ENCODE measurements at regions not wholly inside any gene's neighbourhood (a gene's known extent, or its start where the extent isn't known, plus 50 kb on each side); places are given as distances from the start of the nearest gene placed in this dataset.

- Histone ChIP-seq H3K27me3 (ENCODE audit: control insufficient read depth, insufficient read depth, low read length) (no peaks in the 10 kb centered on the region), H3K4me3 (ENCODE audit: low read depth, low read length) (no peak overlapping the region), H3K4me1 (ENCODE audit: control insufficient read depth, insufficient read depth, low read length) (no peaks in the 10 kb centered on the region), H3K27ac (ENCODE audit: low read depth, low read length) (no peak overlapping the region), H3K36me3 (ENCODE audit: control insufficient read depth, insufficient read depth, low read length) (no peaks in the 10 kb centered on the region), H3K9me3 (ENCODE audit: control insufficient read depth, insufficient read depth, low read depth, low read length) (no peaks in the 10 kb centered on the region), H3K9ac (ENCODE audit: low read length) (no peak overlapping the region)
Measured at GRCh38 chr17:13266606-13267005, 248.8 kb upstream of the ELAC2 start.

GRCh38 chr17:13265311-13265710 lies 247.5 kb upstream of the ELAC2 start:
- Histone ChIP-seq H3K27ac (ENCODE audit: low read depth, low read length) (no peak overlapping the region), H3K36me3 (ENCODE audit: control insufficient read depth, insufficient read depth, low read length) (no peaks in the 10 kb centered on the region), H3K27me3 (ENCODE audit: control insufficient read depth, insufficient read depth, low read length) (no peaks in the 10 kb centered on the region), H3K9me3 (ENCODE audit: control insufficient read depth, insufficient read depth, low read depth, low read length) (peaks cover under 1% of the 10 kb centered on the region; the same call in 1 of the 2 replicates), H3K4me1 (ENCODE audit: control insufficient read depth, insufficient read depth, low read length) (no peaks in the 10 kb centered on the region), H3K4me3 (ENCODE audit: low read depth, low read length) (no peak overlapping the region), H3K9ac (ENCODE audit: low read length) (no peak overlapping the region)

- H3K9me3 ChIP-seq (ENCODE audit: control insufficient read depth, insufficient read depth, low read depth, low read length) = peaks cover 4% of the 10 kb centered on the region; the same call in 1 of the 2 replicates
- H3K27ac ChIP-seq (ENCODE audit: low read depth, low read length) = no peak overlapping the region
- H3K27me3 ChIP-seq (ENCODE audit: control insufficient read depth, insufficient read depth, low read length) = no peaks in the 10 kb centered on the region
- no peaks in the 10 kb centered on the region for H3K4me1 ChIP-seq (ENCODE audit: control insufficient read depth, insufficient read depth, low read length)
- H3K4me3 ChIP-seq (ENCODE audit: low read depth, low read length) = no peak overlapping the region
- H3K36me3 ChIP-seq (ENCODE audit: control insufficient read depth, insufficient read depth, low read length) = no peaks in the 10 kb centered on the region
- H3K9ac ChIP-seq (ENCODE audit: low read length) = no peak overlapping the region
Measured at GRCh38 chr17:13263746-13264145, 245.9 kb upstream of the ELAC2 start.

GRCh38 chr17:13256545-13256944 lies 238.7 kb upstream of the ELAC2 start:
- Histone ChIP-seq H3K27me3 (ENCODE audit: control insufficient read depth, insufficient read depth, low read length) (no peaks in the 10 kb centered on the region), H3K4me3 (ENCODE audit: low read depth, low read length) (no peak overlapping the region), H3K4me1 (ENCODE audit: control insufficient read depth, insufficient read depth, low read length) (no peaks in the 10 kb centered on the region), H3K9me3 (ENCODE audit: control insufficient read depth, insufficient read depth, low read depth, low read length) (peaks cover 4% of the 10 kb centered on the region; the same call in 1 of the 2 replicates), H3K36me3 (ENCODE audit: control insufficient read depth, insufficient read depth, low read length) (no peaks in the 10 kb centered on the region), H3K9ac (ENCODE audit: low read length) (no peak overlapping the region), H3K27ac (ENCODE audit: low read depth, low read length) (no peak overlapping the region)

DNA sequence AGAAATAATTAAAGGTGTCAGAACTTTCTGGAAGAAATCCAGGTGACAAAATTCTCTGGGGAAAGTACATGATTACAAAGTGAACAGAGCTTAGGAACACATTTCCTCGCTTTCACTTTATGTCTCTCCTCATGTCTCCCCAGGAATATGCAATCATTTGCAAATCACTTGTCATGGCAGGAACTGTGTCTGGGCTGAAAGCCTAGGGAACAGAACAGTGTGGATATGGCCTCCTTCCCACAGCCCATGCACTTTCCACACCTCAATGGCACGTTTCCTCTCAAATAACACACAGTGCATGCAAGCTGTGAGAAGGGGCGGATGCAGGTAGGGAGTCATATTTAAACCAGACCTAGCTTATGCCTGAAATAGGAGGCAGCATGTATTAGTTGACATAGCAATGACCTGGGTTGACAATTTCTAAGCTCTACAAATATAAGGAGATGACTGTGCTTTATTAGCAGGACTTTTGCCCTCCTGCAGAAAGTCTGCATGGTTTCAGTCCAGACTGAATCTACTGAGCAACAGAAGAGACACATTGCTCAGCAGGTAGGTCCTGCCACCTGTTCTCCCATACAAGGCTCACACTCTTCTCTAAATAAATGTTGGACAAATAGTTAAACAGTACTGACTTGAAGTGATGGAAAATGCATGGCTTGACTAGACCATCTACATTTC lies 236.0 kb upstream of the ELAC2 start:
- Histone ChIP-seq H3K36me3 (ENCODE audit: control insufficient read depth, insufficient read depth, low read length) (no peaks in the 10 kb centered on the region), H3K9me3 (ENCODE audit: control insufficient read depth, insufficient read depth, low read depth, low read length) (no peaks in the 10 kb centered on the region), H3K4me3 (ENCODE audit: low read depth, low read length) (no peak overlapping the region), H3K27ac (ENCODE audit: low read depth, low read length) (no peak overlapping the region), H3K4me1 (ENCODE audit: control insufficient read depth, insufficient read depth, low read length) (no peaks in the 10 kb centered on the region), H3K9ac (ENCODE audit: low read length) (no peak overlapping the region), H3K27me3 (ENCODE audit: control insufficient read depth, insufficient read depth, low read length) (no peaks in the 10 kb centered on the region)

GRCh38 chr17:13244513-13244912 lies 226.7 kb upstream of the ELAC2 start:
- Histone ChIP-seq H3K4me1 (ENCODE audit: control insufficient read depth, insufficient read depth, low read length) (no peaks in the 10 kb centered on the region), H3K9me3 (ENCODE audit: control insufficient read depth, insufficient read depth, low read depth, low read length) (no peaks in the 10 kb centered on the region), H3K27me3 (ENCODE audit: control insufficient read depth, insufficient read depth, low read length) (no peaks in the 10 kb centered on the region), H3K27ac (ENCODE audit: low read depth, low read length) (no peak overlapping the region), H3K36me3 (ENCODE audit: control insufficient read depth, insufficient read depth, low read length) (no peaks in the 10 kb centered on the region), H3K9ac (ENCODE audit: low read length) (no peak overlapping the region), H3K4me3 (ENCODE audit: low read depth, low read length) (no peak overlapping the region)

DNA sequence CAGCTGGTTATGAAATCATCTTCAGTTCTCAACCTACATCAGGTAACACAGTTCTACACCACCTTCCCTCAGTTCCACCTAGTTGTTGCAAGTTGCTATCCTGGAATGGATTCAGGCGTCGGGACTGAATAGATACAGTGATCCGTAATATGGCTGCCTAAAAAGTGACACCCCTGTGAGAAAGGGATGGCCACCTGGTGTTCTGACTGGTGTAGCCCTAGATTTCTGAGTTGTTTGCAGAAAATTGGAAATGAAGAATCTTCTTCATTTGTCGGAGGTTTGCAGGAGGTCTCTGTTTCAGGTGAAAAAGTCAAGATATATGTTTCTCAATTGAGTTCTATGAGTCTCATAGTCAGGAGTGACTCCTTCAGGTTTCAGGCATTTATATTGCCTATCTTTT lies 225.8 kb upstream of the ELAC2 start:
- Histone ChIP-seq H3K9ac (ENCODE audit: low read length) (no peak overlapping the region), H3K27ac (ENCODE audit: low read depth, low read length) (no peak overlapping the region), H3K4me3 (ENCODE audit: low read depth, low read length) (no peak overlapping the region), H3K9me3 (ENCODE audit: control insufficient read depth, insufficient read depth, low read depth, low read length) (no peaks in the 10 kb centered on the region), H3K27me3 (ENCODE audit: control insufficient read depth, insufficient read depth, low read length) (no peaks in the 10 kb centered on the region), H3K36me3 (ENCODE audit: control insufficient read depth, insufficient read depth, low read length) (no peaks in the 10 kb centered on the region), H3K4me1 (ENCODE audit: control insufficient read depth, insufficient read depth, low read length) (no peaks in the 10 kb centered on the region)

GRCh38 chr17:13240851-13241250 lies 223.0 kb upstream of the ELAC2 start:
- no peaks in the 10 kb centered on the region for H3K27me3 ChIP-seq (ENCODE audit: control insufficient read depth, insufficient read depth, low read length)
- H3K27ac ChIP-seq (ENCODE audit: low read depth, low read length) = no peak overlapping the region
- no peaks in the 10 kb centered on the region for H3K36me3 ChIP-seq (ENCODE audit: control insufficient read depth, insufficient read depth, low read length)
- H3K9me3 ChIP-seq (ENCODE audit: control insufficient read depth, insufficient read depth, low read depth, low read length) = no peaks in the 10 kb centered on the region
- H3K9ac ChIP-seq (ENCODE audit: low read length) = no peak overlapping the region
- H3K4me3 ChIP-seq (ENCODE audit: low read depth, low read length) = no peak overlapping the region
- no peaks in the 10 kb centered on the region for H3K4me1 ChIP-seq (ENCODE audit: control insufficient read depth, insufficient read depth, low read length)

DNA sequence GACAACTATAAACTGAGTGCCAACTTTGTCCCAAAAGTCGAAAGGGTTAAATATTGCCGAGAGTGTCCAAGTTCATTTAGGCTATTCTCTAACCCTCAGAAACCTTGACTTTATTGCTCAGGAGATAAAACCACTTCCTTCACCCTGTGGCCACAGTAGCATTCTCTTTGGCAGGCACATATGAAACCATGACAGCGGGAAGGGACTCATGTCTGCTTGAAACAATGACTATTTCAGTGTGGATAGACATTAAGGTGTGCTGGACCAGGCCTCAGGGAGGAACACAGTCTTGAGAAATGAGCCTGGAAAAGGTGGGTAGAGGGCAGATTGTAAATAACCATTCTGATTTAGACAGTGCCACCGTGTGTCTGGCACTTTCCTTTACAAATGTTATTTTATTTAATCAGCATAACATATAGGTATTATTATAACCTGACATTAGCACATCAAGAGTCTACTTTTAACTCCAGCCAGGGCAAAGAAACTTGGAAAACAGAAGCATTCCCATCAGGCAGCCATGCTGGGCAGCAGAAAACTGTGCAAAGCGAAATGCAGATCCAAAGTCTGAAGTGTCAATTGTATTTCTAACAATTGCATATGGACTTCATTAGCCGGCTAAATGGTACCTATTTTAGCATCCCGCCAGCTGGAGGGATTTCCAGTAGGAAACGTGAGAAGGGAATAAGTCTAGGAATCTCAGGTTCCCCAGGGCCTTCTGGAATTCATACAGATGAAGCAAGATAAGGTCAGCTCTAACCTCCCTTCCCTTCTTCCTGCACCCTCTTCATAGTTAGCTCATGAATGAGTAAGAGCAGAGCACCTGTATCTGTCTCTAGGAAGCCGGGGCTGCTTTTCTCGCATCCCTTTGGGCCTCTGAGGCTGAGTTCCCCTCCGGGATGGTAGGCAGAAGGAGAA lies 212.8 kb upstream of the ELAC2 start:
- no peaks in the 10 kb centered on the region for H3K27me3 ChIP-seq (ENCODE audit: control insufficient read depth, insufficient read depth, low read length)
- H3K9me3 ChIP-seq (ENCODE audit: control insufficient read depth, insufficient read depth, low read depth, low read length) = no peaks in the 10 kb centered on the region
- no peaks in the 10 kb centered on the region for H3K36me3 ChIP-seq (ENCODE audit: control insufficient read depth, insufficient read depth, low read length)
- H3K4me3 ChIP-seq (ENCODE audit: low read depth, low read length) = no peak overlapping the region
- no peak overlapping the region for H3K9ac ChIP-seq (ENCODE audit: low read length)
- H3K27ac ChIP-seq (ENCODE audit: low read depth, low read length) = no peak overlapping the region
- H3K4me1 ChIP-seq (ENCODE audit: control insufficient read depth, insufficient read depth, low read length) = no peaks in the 10 kb centered on the region; the same call in 1 of the 2 replicates

- Histone ChIP-seq H3K9me3 (ENCODE audit: control insufficient read depth, insufficient read depth, low read depth, low read length) (no peaks in the 10 kb centered on the region), H3K4me3 (ENCODE audit: low read depth, low read length) (no peak overlapping the region), H3K9ac (ENCODE audit: low read length) (no peak overlapping the region), H3K4me1 (ENCODE audit: control insufficient read depth, insufficient read depth, low read length) (no peaks in the 10 kb centered on the region; the same call in 1 of the 2 replicates), H3K36me3 (ENCODE audit: control insufficient read depth, insufficient read depth, low read length) (no peaks in the 10 kb centered on the region), H3K27me3 (ENCODE audit: control insufficient read depth, insufficient read depth, low read length) (no peaks in the 10 kb centered on the region), H3K27ac (ENCODE audit: low read depth, low read length) (no peak overlapping the region)
Measured at GRCh38 chr17:13228225-13228624, 210.4 kb upstream of the ELAC2 start.

GRCh38 chr17:13222975-13223374 lies 205.1 kb upstream of the ELAC2 start:
- Histone ChIP-seq H3K27ac (ENCODE audit: low read depth, low read length) (no peak overlapping the region), H3K9ac (ENCODE audit: low read length) (no peak overlapping the region), H3K36me3 (ENCODE audit: control insufficient read depth, insufficient read depth, low read length) (no peaks in the 10 kb centered on the region), H3K9me3 (ENCODE audit: control insufficient read depth, insufficient read depth, low read depth, low read length) (no peaks in the 10 kb centered on the region), H3K4me1 (ENCODE audit: control insufficient read depth, insufficient read depth, low read length) (no peaks in the 10 kb centered on the region), H3K4me3 (ENCODE audit: low read depth, low read length) (no peak overlapping the region), H3K27me3 (ENCODE audit: control insufficient read depth, insufficient read depth, low read length) (no peaks in the 10 kb centered on the region)

Measured in HUES6 (cell line).